ENCODE measurements at regions not wholly inside any gene's neighbourhood (a gene's known extent, or its start where the extent isn't known, plus 50 kb on each side); places are given as distances from the start of the nearest gene placed in this dataset.

- no peak for DNase-seq (ENCODE audit: low read depth in 3 of 3, low spot score in 2 of 3)
Measured at GRCh38 chr1:239221656-239222055, 164.7 kb upstream of the CHRM3 start.

DNA sequence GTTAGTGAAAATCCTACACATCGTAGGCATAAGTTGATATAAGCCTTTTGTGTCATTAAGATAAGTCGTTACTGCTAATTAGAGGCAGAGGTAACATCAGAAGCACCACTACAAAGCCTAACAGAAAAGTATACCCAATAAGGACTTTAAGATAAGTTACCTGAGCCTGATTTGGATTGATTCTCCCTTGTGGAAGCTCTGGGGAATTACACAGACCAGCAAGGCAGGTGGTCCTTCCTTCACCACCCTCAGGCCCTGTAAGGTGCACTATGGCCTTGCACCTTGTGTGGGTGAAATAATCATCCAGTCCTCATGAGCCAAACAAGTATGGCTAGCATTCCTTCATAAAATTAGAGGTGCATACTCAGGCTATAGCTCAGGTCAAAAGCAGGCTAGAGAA, 166.7 kb upstream of the CHRM3 start:
- DNase-seq (ENCODE audit: low read depth in 3 of 3, low spot score in 2 of 3) = no peak

DNA sequence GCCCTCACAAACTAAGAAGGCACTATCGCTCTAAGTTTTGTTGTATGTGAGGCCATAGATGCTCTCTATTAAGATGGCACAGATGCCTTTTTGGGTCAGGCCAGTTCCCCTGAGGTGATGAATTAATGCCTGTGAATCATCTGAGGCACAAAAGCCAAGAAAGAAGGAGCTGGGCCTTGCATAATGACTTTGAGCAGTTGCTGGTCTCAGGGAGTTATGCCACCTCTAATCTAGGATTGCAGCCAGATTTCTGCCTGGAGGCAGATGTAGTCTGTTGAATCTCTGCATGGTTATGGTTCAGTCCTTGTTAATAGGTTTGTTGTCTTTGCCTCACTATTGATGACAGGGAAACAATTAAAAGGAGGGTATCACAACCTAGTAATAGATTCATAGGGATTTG, 168.1 kb upstream of the CHRM3 start:
- no peak for DNase-seq (ENCODE audit: low read depth in 3 of 3, low spot score in 2 of 3)

DNA sequence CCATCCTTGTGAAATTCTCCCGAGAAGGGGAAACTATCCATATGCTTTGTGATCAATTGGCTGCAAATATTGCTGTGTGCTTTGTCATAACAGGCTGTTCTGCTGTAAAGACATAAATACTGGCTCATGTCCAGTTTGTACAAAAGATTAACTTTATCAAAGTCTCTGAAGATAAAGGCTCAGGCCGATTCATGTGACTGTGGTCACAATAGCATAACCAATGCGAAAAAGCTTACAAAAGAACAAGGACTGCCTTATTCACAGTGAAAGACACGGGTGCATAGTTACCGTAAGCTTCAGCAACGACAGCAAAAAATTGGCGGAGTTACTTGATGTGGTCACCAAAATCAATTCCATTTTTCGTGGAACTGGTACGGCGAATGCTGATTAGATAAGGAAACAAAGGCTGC, 173.6 kb upstream of the CHRM3 start:
- DNase-seq (ENCODE audit: low read depth in 3 of 3, low spot score in 2 of 3) = no peak

DNA sequence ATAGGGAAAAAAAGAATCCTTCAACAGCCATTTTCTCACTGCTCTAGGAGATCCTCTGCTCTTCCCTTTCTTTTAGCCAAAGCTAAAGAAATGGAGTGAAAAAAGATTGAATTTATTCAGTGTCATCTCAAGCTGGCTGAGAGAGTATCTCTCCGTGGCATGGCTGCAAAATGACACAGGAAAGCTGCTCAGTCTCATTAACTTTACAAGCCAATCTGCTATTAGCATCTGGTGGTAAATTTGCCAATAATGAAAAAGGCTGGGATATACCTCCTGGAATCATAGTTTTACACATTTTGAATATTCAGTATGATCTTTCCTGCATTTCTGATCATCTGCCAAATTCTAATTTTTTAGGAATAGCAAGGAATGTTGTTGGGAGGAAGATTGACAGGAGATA, 176.8 kb upstream of the CHRM3 start:
- no peak for DNase-seq (ENCODE audit: low read depth in 3 of 3, low spot score in 2 of 3)

DNA sequence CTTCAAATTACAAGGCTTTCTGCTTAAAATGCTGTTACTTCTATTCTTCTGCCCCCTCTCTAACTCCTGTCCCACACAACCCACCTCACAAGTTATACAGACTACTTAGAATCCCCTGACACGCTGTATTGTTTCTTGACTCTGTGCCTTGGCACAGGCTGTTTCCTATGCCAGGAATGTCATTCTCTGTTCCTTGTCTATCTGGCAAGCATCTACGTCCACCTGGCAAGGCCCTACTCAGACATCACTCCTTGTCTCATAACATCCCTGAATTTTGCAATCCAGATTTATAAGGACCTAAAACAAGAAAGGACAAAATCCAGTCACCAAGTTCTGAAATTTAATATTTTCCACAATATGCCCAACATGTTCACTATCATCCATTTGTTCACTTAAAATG, 182.0 kb upstream of the CHRM3 start:
- no peak for DNase-seq (ENCODE audit: low read depth in 3 of 3, low spot score in 2 of 3)

GRCh38 chr1:239197871-239198270, 188.5 kb upstream of the CHRM3 start:
- no peak for DNase-seq (ENCODE audit: low read depth in 3 of 3, low spot score in 2 of 3)

GRCh38 chr1:239189998-239190512, 196.3 kb upstream of the CHRM3 start:
- DNase-seq (ENCODE audit: low read depth in 3 of 3, low spot score in 2 of 3) = no peak

DNA sequence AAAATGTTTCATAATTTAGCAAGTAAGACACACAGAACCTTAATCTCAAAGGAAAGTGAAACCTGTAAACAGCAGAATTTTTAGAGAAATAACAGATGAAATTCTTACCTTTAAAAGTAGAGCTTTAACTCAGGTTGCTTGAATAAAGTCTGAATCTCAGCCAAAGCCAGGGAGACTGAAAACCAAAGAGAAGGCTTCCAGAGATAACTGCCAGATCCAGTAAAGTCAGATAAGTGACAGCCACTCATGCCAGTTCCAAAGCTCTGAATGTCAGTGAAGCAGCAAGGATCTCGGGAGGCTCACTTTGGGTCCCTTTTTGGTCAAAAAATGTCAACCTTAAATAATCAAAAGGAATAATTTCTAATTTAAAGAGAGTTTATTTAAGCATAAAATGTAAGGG, 199.9 kb upstream of the CHRM3 start:
- no peak for DNase-seq (ENCODE audit: low read depth in 3 of 3, low spot score in 2 of 3)

GRCh38 chr1:239185245-239185619, 201.1 kb upstream of the CHRM3 start:
- DNase-seq (ENCODE audit: low read depth in 3 of 3, low spot score in 2 of 3) = no peak

DNA sequence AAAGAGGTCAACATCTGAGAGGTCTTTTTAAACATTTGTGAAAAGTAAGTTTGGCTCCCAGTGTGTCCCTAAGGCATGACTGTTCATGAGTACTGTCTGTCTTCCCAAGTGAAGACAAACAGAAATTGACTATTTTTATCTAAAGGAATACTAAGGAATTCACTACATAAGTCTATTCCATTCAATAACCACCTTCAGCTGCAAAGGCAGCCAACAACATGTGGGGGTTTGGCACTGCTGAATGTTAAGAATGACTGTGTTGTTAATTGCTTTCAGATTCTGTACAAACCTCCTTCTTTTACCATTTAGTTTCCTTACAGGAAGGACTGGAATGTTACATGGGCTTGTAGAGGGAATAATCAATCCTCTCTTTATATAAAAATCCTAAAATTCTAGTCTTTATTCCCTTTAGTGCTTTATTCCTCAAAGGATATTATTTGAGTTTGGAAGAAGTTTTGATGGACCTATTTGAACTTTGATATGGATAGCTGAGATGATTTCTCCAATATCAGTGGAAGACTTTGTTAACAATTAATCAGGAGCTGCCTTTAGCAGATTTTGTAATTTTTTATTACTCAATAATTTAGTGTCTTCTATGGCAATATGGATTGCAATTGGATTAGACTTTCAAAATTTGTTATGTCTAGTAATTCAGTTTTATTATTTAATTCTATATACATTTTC, 201.7 kb upstream of the CHRM3 start:
- no peak for DNase-seq (ENCODE audit: low read depth in 3 of 3, low spot score in 2 of 3)

DNA sequence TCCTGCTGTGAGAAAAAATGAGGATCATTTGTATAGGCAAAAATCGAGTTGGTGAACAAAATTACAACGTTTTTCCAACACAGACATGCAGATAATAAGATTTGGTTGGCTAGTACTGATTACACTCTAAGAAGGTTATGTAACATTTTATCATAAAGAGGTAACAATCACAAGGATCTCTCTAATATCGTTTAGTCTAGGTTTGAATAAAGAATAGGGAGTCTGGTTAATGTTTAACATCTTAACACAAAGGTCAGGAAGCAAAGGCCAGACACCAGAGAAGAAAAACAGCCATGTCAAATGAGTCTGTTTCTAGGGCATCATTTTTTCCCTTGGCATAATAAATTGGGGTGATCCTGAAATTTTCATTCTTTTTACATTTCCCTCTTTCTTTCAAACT, 207.4 kb upstream of the CHRM3 start:
- DNase-seq (ENCODE audit: low read depth in 3 of 3, low spot score in 2 of 3) = no peak

DNA sequence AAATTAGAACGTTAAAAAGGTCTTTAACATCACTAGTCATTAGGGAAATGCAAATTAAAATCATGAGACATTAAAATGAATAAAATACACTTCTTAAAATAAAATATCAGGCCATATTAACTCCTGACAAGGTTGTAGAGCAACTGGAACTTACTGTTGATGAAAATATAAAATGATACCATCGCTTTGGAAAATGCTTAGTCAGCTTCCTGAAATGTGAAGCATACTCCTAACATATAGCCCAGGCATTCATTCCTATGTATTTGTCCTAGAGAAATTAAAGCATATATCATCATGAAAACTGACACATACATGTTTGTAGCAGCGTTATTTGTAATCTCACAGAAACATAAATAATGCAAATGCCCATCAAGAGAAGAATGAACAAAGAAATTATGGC, 211.5 kb upstream of the CHRM3 start:
- DNase-seq (ENCODE audit: low read depth in 3 of 3, low spot score in 2 of 3) = no peak

- DNase-seq (ENCODE audit: low read depth in 3 of 3, low spot score in 2 of 3) = no peak
Measured at GRCh38 chr1:239170828-239171227, 215.5 kb upstream of the CHRM3 start.

DNA sequence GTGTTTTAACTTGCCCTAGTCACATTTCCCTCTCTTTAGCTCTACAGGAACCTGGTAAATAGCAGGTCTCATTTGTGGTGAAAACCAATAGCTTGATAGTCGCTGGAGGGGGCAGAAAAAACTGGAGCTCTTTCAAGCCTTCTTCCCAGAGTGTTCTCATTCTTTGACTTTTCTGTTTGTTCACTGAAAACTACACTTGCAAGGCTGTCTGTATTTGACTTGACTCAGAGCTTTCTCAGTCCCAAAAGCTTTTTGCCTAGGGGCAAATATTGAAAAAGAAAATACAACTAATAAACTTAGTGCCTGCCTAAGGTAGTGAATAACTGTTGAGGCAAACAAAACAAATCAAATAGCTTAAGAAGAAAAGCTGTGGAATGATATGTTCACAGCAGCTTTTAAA, 217.1 kb upstream of the CHRM3 start:
- DNase-seq (ENCODE audit: low read depth in 3 of 3, low spot score in 2 of 3) = no peak

- no peak for DNase-seq (ENCODE audit: low read depth in 3 of 3, low spot score in 2 of 3)
Measured at GRCh38 chr1:239164451-239165180, 221.8 kb upstream of the CHRM3 start.

GRCh38 chr1:239155466-239156091, 230.8 kb upstream of the CHRM3 start:
- DNase-seq (ENCODE audit: low read depth in 3 of 3, low spot score in 2 of 3) = peak; percentile 13 to 16 (median 16)

- DNase-seq (ENCODE audit: low read depth in 3 of 3, low spot score in 2 of 3) = no peak
Measured at GRCh38 chr1:239151937-239152336, 234.4 kb upstream of the CHRM3 start.

DNA sequence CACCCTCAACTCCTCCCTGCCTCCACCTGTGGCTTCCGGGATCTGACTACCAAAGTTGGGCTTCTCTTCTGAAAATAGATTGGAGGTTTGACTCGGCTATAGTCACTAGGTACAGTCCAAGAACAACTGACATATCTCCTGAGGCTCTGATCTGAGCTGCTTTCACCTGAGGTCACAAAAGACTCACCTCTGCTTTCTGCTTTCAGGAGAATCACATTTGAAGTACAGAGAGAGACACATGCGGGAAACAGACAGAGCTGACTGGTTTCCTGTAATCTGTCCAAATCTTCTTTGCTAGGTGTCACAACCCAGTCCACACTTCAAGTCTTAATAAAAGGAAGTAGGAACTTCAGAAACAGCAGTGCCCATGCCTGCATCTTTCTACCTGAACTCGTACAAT, 245.4 kb upstream of the CHRM3 start:
- no peak for DNase-seq (ENCODE audit: low read depth in 3 of 3, low spot score in 2 of 3)

GRCh38 chr1:239139801-239140200, 246.6 kb upstream of the CHRM3 start:
- DNase-seq (ENCODE audit: low read depth in 3 of 3, low spot score in 2 of 3) = no peak

GRCh38 chr1:239128541-239128940, 257.8 kb upstream of the CHRM3 start:
- no peak for DNase-seq (ENCODE audit: low read depth in 3 of 3, low spot score in 2 of 3)

GRCh38 chr1:239126884-239127283, 259.5 kb upstream of the CHRM3 start:
- DNase-seq (ENCODE audit: low read depth in 3 of 3, low spot score in 2 of 3) = no peak
